GM19193 (cell line): ENCODE measurements at regions not wholly inside any gene's neighbourhood (a gene's known extent, or its start where the extent isn't known, plus 50 kb on each side); places are given as distances from the start of the nearest gene placed in this dataset.

Experiments
- POLR2A ChIP-seq: IDR thresholded peaks from 4 replicates; pipeline ENCODE4 v1.6.1; 2011; ENCODE audit not compliant: insufficient read depth, insufficient read length; ENCODE audit errors: extremely low read depth

DNA sequence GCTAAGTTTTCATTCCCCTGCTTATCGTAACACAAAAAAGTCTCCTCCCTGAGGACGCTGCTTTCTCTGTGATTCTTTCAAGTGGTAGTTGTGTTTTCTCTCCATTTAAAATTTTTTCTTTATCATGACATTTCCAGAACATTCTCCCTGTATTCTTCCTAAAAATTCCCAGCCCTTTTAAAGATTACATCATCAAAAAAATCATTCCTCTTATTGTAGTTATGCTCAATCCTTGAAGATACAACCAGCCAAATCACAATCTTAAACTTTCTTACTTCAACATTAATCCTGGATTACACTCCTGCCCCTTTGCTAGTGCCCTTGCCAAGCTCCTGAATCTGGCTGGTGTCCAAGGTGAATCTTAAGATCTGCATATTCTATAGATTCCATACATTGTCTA is 163.7 kb upstream of the CBLB start:
- TF ChIP-seq POLR2A, result no peak

DNA sequence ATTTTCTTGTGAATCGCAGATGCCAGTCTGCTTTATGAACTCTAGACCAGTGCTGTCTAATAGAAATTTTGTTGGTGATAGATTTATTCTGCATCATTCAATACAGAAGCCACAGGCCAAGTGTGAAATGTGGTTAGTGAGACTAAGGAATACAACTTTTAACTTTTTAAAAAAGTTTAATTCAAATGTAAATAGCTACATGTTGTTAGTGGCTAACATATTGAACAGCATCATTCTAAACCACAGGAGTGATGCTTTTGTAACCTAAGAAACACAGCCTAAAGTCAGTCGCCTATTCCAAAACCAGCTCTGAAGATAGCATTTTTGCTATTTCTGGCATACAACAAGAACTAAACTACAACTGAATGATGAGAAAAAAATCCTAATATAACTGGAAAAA is 164.8 kb upstream of the CBLB start:
- no peak for TF ChIP-seq POLR2A

DNA sequence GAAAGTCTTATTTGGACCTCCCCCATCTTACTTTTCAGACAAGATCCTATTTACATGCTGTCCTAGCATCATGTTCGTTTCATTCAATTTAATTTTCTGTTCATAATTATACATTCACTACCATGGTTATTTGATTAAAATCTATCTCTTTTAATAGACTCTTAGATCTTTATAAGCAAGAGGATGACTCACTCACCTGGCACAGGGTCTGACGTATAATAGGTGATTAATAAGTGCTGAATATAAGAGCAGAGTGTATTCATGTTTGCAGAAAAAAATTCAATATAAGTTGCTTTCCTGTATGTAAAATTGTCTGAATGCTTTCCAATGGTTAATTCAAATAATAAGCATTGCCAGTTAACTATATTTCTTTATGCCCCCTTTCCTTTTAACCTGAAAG is 165.5 kb upstream of the CBLB start:
- TF ChIP-seq POLR2A, result no peak

DNA sequence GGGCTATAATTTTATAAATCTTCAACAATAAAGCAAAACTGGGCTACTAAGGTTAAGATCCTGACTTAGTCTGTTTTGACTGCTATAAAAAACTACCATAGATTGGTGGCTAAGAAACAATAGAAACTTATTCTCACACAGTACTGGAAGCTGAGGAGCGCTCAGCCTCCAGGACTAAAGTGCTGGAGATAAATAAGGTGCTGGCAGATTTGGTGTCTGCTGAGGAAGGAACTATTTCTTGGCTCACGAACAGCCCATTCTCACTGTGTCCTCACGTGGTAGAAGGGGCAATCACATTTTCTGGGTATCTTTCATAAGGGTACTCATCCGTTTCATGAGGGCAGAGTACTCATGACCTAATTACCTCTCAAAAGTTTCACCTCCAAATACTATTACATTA is 166.8 kb upstream of the CBLB start:
- TF ChIP-seq POLR2A, result no peak

DNA sequence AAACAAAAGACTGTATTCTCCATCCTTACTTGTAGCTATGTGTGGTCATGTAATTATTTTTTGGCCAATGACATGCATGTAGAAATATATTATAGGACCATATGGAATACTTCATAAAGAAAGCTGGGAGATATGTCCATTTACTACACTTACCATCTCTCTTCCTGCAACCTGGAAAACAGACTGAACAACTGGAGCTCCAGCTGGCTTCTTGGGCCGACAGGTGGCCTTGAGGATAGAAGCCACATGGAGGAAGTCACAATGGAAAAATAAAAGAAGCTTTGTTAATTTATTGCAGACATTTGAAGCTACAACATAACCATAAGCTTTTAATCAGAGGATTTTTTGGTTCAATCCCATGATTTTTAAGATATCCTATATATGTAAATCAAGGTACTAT is 167.9 kb upstream of the CBLB start:
- no peak for TF ChIP-seq POLR2A

DNA sequence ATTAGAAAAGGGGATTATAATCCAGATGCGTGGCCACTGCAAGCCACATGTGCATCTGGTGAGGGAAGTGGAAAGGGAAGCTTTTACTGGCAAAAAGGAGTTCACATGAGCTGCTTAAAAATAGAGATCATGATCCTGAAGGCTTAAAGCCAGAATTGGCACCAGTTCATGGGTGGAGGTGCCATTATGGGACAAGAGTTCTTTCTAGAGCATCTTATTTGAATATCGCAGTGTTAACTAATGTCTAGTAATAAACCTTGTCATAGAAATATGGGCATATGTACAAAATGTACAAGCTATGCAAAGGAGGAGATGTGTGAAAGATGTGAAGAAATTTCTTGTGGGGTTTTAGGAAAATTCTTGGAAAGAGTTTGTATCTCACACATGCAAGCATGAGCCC is 178.4 kb upstream of the CBLB start:
- TF ChIP-seq POLR2A, result no peak

DNA sequence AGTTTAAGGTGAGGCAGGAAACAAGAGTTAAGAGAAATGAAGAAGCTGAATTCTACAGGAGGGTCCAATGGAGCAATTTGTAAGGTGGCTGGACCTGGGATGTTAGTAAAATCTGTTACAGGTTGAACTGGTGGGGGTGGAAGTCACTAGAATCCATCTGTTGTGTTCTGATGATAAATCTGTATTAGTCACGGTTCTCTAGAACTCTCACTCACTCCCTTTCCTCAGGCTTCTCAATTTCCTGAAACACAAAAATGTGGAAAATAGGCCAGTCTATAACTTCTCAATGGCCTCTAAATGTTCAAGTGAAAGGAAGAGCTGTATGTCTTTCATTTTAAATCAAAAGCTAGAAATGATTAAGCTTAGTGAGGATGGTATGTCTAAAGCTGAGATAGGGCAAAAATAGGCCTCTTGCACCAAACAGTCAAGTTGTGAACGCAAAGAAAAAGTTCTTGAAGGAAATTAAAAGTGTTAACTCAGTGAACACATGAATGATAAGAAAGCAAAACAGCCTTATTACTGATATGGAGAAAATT is 180.2 kb upstream of the CBLB start:
- no peak for TF ChIP-seq POLR2A

DNA sequence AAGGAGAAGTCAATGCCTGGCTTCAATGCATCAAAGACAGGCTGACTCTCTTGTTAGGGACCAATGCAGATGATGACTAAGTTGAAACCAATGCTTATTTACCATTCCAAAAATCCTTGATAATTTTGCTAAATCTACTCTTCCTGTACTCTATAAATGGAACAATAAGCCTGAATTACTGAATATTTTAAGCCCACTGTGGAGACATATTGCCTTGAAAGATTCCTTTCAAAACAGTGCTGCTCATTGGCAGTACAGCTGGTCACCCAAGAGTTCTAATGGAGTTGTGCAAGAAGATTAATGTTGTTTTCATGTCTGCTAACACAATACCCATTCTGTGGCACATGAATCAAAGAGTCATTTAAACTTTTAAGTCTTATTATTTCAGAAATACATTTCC is 181.0 kb upstream of the CBLB start:
- TF ChIP-seq POLR2A, result no peak

DNA sequence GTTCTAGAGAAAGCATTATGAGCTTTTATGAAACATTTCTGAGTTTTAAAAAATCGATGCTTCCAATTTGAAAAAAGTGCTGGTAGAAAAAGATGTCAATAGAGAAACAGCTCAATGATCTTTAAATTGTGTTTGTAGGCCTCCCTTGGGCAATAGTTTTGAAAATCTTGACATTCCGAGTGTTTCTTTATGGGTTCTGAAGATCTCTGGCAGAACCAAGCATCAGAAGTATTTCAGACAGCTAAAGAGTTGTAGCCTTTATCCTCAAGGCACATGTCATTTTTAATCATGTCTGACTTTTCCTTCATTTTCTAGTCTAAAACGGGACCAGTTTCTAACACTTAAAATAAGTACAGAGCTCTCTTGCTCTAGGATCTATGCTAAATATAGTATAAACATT is 188.1 kb upstream of the CBLB start:
- no peak for TF ChIP-seq POLR2A

DNA sequence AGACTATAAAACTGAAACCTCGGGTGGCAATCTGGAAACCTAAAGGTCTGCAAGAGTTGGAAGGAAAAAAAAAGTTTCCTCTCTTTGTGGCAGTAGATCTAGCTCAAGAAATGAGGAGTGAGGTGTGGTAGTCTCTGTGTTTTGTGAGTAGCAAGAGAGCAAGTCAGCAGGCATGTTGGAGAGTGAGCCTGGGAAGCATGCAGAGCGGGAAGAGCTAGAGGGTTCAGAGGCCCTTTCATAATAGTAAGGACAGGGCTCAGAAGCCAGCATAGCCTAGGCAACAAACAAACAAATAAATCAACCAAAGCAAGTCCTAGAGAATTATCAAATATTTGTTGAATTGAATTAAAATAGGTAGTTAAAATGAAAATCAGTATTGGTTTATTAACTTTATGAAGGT is 189.7 kb upstream of the CBLB start:
- no peak for TF ChIP-seq POLR2A

DNA sequence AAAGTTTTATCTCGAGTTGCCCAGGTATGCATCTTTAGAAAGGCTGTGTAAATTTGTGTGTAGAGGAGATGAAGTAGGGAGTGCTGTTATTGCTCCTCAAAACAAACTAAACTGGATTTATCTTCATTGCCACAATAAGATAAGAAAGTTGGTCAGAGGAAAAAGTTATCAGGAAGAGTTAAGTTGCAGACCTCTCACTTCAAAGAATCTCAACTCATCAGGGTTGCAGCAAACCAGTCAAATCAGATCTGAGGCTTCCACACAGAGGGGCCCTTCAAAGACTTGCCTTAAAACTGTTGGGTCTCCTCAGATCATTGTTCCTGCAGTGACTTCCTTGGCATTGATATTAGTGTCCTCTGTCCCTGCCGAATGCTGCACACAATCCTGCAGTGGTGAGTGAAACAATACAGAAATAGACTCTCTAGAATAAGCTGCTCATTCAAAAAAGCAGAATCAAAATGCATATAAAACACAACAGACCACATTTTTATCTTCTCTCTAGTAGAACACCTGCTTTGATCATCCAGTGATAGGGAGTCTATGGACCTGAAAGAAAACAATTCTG is 191.2 kb upstream of the CBLB start:
- TF ChIP-seq POLR2A, result no peak

DNA sequence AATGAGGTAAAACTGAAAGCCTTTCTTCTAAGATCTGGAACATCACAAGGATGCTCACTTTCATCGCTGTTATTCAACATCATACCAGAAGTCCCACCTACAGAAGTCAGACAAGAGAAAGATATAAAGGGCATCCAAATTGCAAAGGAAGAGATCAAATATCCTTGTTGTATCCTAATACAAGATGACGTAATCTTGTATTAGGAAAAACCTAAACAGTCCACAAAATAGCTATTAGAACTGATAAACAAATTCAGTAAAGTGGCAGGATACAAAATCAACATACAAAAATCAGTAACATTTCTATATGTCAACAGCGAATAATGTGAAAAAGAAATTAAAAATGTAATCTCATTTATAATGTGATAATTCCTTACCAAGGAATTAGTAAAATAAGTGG is 195.1 kb upstream of the CBLB start:
- TF ChIP-seq POLR2A, result no peak

DNA sequence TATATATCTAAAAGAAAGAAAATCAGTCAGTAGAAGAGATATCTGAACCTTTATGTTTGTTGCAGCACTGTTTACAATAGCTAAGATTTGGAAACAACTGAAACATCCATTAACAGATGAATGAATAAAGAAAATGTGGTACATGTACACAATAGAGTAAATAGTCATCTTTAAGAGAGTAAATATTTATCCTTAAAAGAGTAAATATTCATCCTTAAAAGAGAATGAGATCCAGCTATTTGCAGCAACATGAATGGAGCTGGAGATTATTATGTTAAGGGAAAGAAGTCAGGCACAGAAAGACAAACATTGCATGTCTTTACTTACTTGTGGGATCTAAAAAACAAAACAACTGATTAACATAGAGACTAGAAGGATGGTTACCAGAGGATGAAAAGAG is 197.0 kb upstream of the CBLB start:
- no peak for TF ChIP-seq POLR2A

DNA sequence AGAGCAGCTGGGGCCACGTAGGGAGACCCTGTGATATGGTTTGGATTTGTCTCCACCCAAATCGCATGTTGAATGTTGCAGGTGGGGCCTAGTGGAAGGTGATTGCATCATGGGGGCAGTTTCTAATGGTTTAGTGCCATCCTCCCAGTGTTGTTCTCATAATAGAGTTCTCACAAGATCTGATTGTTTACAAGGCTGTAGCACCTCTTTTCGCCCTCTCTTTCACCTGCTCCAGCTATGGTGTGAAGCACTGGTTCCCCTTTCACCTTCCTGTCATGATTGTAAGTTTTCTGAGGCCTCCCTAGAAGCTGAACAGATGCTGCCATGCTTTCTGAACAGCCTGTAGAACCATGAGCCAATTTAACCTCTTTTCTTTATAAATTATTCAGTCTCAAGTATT is 198.9 kb upstream of the CBLB start:
- TF ChIP-seq POLR2A, result no peak

DNA sequence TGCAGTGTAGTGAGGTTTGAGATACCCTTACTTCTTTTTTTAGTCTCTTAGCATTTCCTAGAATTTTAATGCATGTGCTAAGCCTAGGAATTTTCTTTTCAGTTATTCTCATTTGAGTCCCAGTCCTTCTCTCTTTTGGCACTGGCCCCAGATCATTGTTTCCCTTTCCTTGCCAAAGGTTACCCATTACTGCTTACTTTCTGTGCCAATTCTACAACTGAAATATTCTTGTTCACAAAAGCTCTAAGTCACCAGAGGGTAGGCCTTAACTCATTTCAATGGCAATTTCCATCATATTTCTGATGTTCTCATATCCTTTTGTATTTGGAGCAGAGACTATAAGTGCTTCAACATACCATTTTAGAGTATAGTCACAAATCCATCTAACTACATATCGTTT is 199.6 kb upstream of the CBLB start:
- no peak for TF ChIP-seq POLR2A

DNA sequence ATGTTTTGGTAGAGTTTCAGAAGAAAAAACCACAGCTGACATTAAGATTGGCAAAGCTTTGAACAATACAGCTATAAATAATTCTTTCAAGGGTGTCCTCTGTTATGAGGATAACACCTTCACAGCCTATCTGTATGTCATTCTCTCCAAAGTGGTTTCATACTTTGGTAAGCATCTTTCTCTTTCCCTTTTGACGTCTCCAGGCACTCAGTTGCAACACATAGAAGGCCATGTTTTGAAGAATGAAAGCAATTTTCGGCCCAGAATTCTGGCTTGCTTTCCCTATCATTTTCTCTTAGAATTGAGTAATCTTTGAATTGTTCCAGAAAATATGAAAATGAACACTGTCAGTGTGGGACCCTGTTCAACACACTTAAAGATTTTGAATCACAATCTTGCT is 200.0 kb upstream of the CBLB start:
- TF ChIP-seq POLR2A, result no peak

DNA sequence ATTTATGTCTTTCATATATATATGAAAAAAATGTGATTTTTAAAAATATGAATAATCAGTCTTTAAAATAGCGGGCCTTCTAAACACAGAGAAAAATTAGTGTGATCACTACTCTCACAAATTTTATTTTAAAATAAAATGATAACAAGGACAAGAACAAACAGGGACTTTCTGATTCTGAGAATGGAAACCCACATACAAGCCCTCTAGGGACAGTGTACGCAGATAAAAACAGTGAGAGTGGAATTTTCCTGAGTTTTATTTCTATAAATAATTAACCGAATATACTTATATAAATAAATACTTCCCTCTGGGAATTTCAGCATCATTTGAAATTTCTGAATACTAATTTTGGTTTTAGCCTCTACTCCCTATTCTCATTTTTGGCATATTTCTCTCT is 201.4 kb upstream of the CBLB start:
- TF ChIP-seq POLR2A, result no peak
